IMR-90 (cell line): ENCODE measurements at regions not wholly inside any gene's neighbourhood (a gene's known extent, or its start where the extent isn't known, plus 50 kb on each side); places are given as distances from the start of the nearest gene placed in this dataset.

Source experiments
- ATAC-seq: fragments of 200-7000 bp; cut with Tn5 transposase; 2 replicates; pipeline ENCODE4 v1.9.1; 2020; ENCODE audit warnings: low read depth, mild to moderate bottlenecking, moderate library complexity
- BruUV-seq: library from RNA; stranded (reverse); fragments of 400-500 nt; replicated peaks from 2 replicates; lab custom pipeline; 2021; lab: Mats Ljungman, UMichigan
- CTCF ChIA-PET: fragments of 300-600 bp; formaldehyde crosslinking; extraction: SDS; loops from one replicate; lab custom pipeline; 2021; ENCODE audit warnings: antibody characterized with exemption; lab: Yijun Ruan, JAX
- POLR2A ChIA-PET: fragments of 300-600 bp; sonication (Branson Sonifier 250); formaldehyde crosslinking; loops from one replicate; lab custom pipeline; 2022; ENCODE audit warnings: antibody characterized with exemption; ENCODE audit not compliant: unreplicated experiment; lab: Charles Lee
- DNase-seq: peaks from one replicate; pipeline ENCODE4 v3.0.0; 2013
- H2AFZ ChIP-seq: replicated peaks from 2 replicates; pipeline ENCODE3; 2013; ENCODE audit warnings: low read length, mild to moderate bottlenecking; ENCODE audit not compliant: poor library complexity
- H2AK5ac ChIP-seq: 2 replicates; pipeline ENCODE4 v1.6.1; 2013; ENCODE audit warnings: low read depth, low read length, inconsistent platforms
- H2AK9ac ChIP-seq: replicated peaks from 2 replicates; pipeline ENCODE3; 2013; ENCODE audit warnings: mild to moderate bottlenecking, low read depth, low read length, moderate library complexity; ENCODE audit not compliant: poor library complexity
- H2BK120ac ChIP-seq: 2 replicates; pipeline ENCODE4 v1.6.1; 2013; ENCODE audit warnings: low read depth, low read length, inconsistent platforms
- H2BK15ac ChIP-seq: 3 replicates; pipeline ENCODE4 v1.6.1; 2013; ENCODE audit warnings: low read depth, low read length, inconsistent platforms
- H2BK20ac ChIP-seq: 2 replicates; pipeline ENCODE4 v1.6.1; 2013; ENCODE audit warnings: low read depth, mild to moderate bottlenecking, inconsistent platforms, low read length, moderate library complexity
- H2BK5ac ChIP-seq: 2 replicates; pipeline ENCODE4 v1.6.1; 2013; ENCODE audit warnings: mild to moderate bottlenecking, low read depth, low read length, inconsistent platforms; ENCODE audit not compliant: poor library complexity, severe bottlenecking
- H3K14ac ChIP-seq: replicated peaks from 2 replicates; pipeline ENCODE4 v1.6.1; 2013; ENCODE audit warnings: low read depth, low read length, inconsistent platforms
- H3K18ac ChIP-seq: 2 replicates; pipeline ENCODE4 v1.6.1; 2013; ENCODE audit warnings: low read depth, low read length, control low read depth
- H3K23ac ChIP-seq: 2 replicates; pipeline ENCODE4 v1.6.1; 2013; ENCODE audit warnings: low read depth, low read length, inconsistent platforms
- H3K27ac ChIP-seq: 2 replicates; pipeline ENCODE4 v1.5.1; 2013; ENCODE audit warnings: mild to moderate bottlenecking, control low read depth, low read length; ENCODE audit not compliant: insufficient read depth
- H3K27me3 ChIP-seq: 2 replicates; pipeline ENCODE4 v1.6.1; 2013; ENCODE audit warnings: low read length; ENCODE audit not compliant: control insufficient read depth, insufficient read depth
- H3K36me3 ChIP-seq: 2 replicates; pipeline ENCODE4 v1.6.1; 2013; ENCODE audit warnings: low read length, mixed read lengths; ENCODE audit not compliant: control insufficient read depth, insufficient read depth
- H3K4ac ChIP-seq: 2 replicates; pipeline ENCODE4 v1.6.1; 2013; ENCODE audit warnings: low read depth, low read length, inconsistent platforms
- H3K4me1 ChIP-seq: 2 replicates; pipeline ENCODE4 v1.6.1; 2013; ENCODE audit warnings: low read length, mixed read lengths; ENCODE audit not compliant: control insufficient read depth, insufficient read depth
- H3K4me2 ChIP-seq: 2 replicates; pipeline ENCODE4 v1.6.1; 2013; ENCODE audit warnings: low read depth, mild to moderate bottlenecking, control low read depth, low read length, moderate library complexity
- H3K4me3 ChIP-seq: 2 replicates; pipeline ENCODE4 v1.5.1; 2013; ENCODE audit warnings: low read depth, mild to moderate bottlenecking, control low read depth, low read length, moderate library complexity; ENCODE audit not compliant: insufficient read depth
- H3K56ac ChIP-seq: 2 replicates; pipeline ENCODE4 v1.6.1; 2013; ENCODE audit warnings: low read length, inconsistent platforms; ENCODE audit not compliant: insufficient read depth; ENCODE audit errors: extremely low read depth
- H3K79me1 ChIP-seq, 2 experiments: 2 replicates each; pipeline ENCODE4 v1.6.1; 2013; ENCODE audit warnings: low read length in 2 of 2, inconsistent platforms in 1 of 2, low read depth in 1 of 2
- H3K9ac ChIP-seq: 2 replicates; pipeline ENCODE4 v1.6.1; 2013; ENCODE audit warnings: low read depth, low read length, control low read depth
- H3K9me1 ChIP-seq: 2 replicates; pipeline ENCODE4 v1.6.1; 2013; ENCODE audit warnings: low read length, inconsistent platforms; ENCODE audit not compliant: insufficient read depth
- H3K9me3 ChIP-seq: 2 replicates; pipeline ENCODE4 v1.6.1; 2013; ENCODE audit warnings: low read length; ENCODE audit not compliant: control insufficient read depth, insufficient read depth
- H4K20me1 ChIP-seq: 2 replicates; pipeline ENCODE4 v1.6.1; 2013; ENCODE audit warnings: low read length, inconsistent platforms; ENCODE audit not compliant: insufficient read depth
- H4K5ac ChIP-seq: 2 replicates; pipeline ENCODE4 v1.6.1; 2013; ENCODE audit warnings: mild to moderate bottlenecking, low read depth, low read length, control low read depth
- H4K8ac ChIP-seq, 2 experiments: 2 replicates each; pipeline ENCODE4 v1.6.1; 2013; ENCODE audit warnings: low read depth in 2 of 2, low read length in 2 of 2, control low read depth in 1 of 2, inconsistent platforms in 1 of 2
- H4K91ac ChIP-seq: 2 replicates; pipeline ENCODE4 v1.6.1; 2013; ENCODE audit warnings: low read depth, low read length, inconsistent platforms; ENCODE audit not compliant: insufficient read depth
- MAFK ChIP-seq: IDR thresholded peaks from 2 replicates; pipeline ENCODE4 v1.6.1; 2012; ENCODE audit warnings: low read depth, low read length, improper control_type of control experiment
- POLR2A ChIP-seq: IDR thresholded peaks from 2 replicates; pipeline ENCODE4 v1.6.1; 2012; ENCODE audit warnings: mild to moderate bottlenecking, low read depth, low read length
- RFX5 ChIP-seq: IDR thresholded peaks from 2 replicates; pipeline ENCODE4 v1.8.0; 2012; ENCODE audit warnings: low read depth, mild to moderate bottlenecking, low read length, moderate library complexity
- WGBS, 2 experiments: methylation state at CpG; one replicate each; pipeline versions ENCODE4 v1.1.5 to v1.1.7; 2013; ENCODE audit warnings: missing lambda C conversion rate in 2 of 2; ENCODE audit not compliant: insufficient read length in 1 of 2; ENCODE audit errors: extremely low coverage in 2 of 2; 5-methylcytosine and 5-hydroxymethylcytosine counted together
- dilution Hi-C: fragments of 300-500 bp; cut with HindIII; formaldehyde crosslinking; loops from one replicate; pipeline ENCODE4 v1.14.3; 2018; ENCODE audit warnings: low sequenced_read_pairs; ENCODE audit not compliant: unreplicated experiment
- in situ Hi-C: fragments of 300-500 bp; cut with MboI; formaldehyde crosslinking; loops from 3 replicates; pipeline ENCODE4 v1.14.3; 2019; ENCODE audit warnings: low sequenced_read_pairs, inconsistent platforms, mixed read lengths
- intact Hi-C: fragments of 100-400 bp; cut with micrococcal nuclease; formaldehyde crosslinking; loops from 2 replicates; pipeline ENCODE4 v1.10.0; 2022

GRCh38 chr10:120205368-120206018 lies 251.5 kb upstream of the PLPP4 start:
- no TSS peak for BruUV-seq
- ATAC-seq (no peak), DNase-seq (no peak)
- Histone ChIP-seq H3K36me3 (no peaks in the 10 kb centered on the region), H3K4me3 (no peak overlapping the region), H3K14ac (no peak overlapping the region), H3K18ac (no peak overlapping the region), H2AFZ (no peak overlapping the region), H3K56ac (no peak overlapping the region), H3K27me3 (no peaks in the 10 kb centered on the region), H2AK5ac (no peak overlapping the region), H3K9ac (no peak overlapping the region), H4K8ac (no peak overlapping the region), H2BK5ac (no peak overlapping the region), H3K4ac (no peak overlapping the region), H2BK120ac (no peak overlapping the region), H3K4me2 (no peak overlapping the region), H3K79me1 (no peaks in the 10 kb centered on the region), H2AK9ac (no peak overlapping the region), H3K4me1 (no peaks in the 10 kb centered on the region), H3K23ac (no peak overlapping the region), H4K5ac (no peak overlapping the region), H4K20me1 (no peaks in the 10 kb centered on the region), H3K27ac (no peak overlapping the region), H3K9me3 (peaks cover 24% of the 10 kb centered on the region; the same call in 1 of the 2 replicates), H3K9me1 (no peaks in the 10 kb centered on the region), H2BK20ac (no peak overlapping the region), H2BK15ac (no peak overlapping the region), H4K91ac (no peak overlapping the region)
- in situ Hi-C loops = no loop called here
- ChIA-PET POLR2A (no interaction called here), CTCF (no interaction called here)
- intact Hi-C loops = no loop called here
- TF ChIP-seq POLR2A = no peak
- TF ChIP-seq RFX5 = no peak
- no peak for TF ChIP-seq MAFK
- dilution Hi-C loops = no loop called here
- WGBS, 2 experiments = 32% methylated on average over 2 of the region's 2 CpGs; no CpG with 5 or more reads in 1 of the 2 experiments
